ENCODE measurements at regions not wholly inside any gene's neighbourhood (a gene's known extent, or its start where the extent isn't known, plus 50 kb on each side); places are given as distances from the start of the nearest gene placed in this dataset.
"Not testable (repeated sequence)": the region's sequence is repeated elsewhere in the genome, so short reads cannot be mapped to it uniquely, and the experiment has no call there.

- DNase-seq (ENCODE audit: low spot score); in situ Hi-C loops (cut with HindIII; ENCODE audit: low sequenced_read_pairs): not testable (repeated sequence)
Observed at GRCh38 chr9:64020696-64021491, 1264.1 kb downstream of the FOXD4L5 start.

GRCh38 chr9:64017666-64018065 lies 1267.3 kb downstream of the FOXD4L5 start:
- in situ Hi-C loops (cut with HindIII; ENCODE audit: low sequenced_read_pairs); DNase-seq (ENCODE audit: low spot score): not testable (repeated sequence)

DNA sequence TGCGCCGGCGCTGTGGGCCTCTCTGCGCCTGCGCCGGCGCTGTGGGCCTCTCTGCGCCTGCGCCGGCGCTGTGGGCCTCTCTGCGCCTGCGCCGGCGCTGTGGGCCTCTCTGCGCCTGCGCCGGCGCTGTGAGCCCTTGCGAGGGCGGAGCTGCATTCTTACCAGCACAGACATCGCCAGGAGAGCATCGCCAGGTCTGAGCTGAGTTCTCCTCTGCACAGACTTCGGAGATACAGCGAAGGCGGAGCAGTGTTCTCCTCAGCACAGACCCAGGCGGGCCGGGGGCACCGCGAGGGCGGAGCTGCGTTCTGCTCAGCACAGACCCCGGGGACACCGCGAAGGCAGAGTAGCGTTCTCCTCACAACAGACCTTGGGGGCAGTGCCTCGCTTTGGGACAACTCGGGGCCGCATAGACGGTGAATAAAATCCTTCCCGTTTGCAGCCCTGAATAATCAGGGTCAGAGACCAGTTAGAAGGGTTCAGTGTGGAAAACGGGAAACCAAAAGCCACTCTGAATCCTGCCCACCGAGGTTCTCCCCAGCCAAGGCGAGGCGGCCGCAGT lies 1268.1 kb downstream of the FOXD4L5 start:
- in situ Hi-C loops (cut with HindIII; ENCODE audit: low sequenced_read_pairs): not testable (repeated sequence)
- DNase-seq (ENCODE audit: low spot score): peak; percentile 1

GRCh38 chr9:64016246-64016645 lies 1268.8 kb downstream of the FOXD4L5 start:
- DNase-seq (ENCODE audit: low spot score); in situ Hi-C loops (cut with HindIII; ENCODE audit: low sequenced_read_pairs): not testable (repeated sequence)

DNA sequence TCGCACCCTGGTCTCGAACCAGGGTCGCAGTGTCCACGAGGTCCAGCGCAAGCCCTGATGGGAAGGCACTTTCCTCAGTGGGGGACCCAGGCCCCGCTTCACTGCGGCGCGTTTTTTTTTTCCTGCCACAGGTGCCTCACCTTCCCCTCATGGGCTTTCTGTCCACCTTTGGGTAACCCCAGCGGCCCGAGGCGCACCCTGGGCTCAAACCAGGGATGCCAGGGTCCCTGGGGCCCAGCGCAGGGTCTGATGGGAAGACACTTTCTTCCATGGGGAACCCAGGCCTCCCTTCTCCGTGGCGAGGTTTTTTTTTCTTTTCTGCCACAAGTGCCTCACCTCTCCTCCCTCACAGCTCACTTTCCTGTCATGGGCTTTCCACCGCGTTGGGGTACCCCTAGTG lies 1269.9 kb downstream of the FOXD4L5 start:
- in situ Hi-C loops (cut with HindIII; ENCODE audit: low sequenced_read_pairs): no loop called here
- DNase-seq (ENCODE audit: low spot score): no peak

DNA sequence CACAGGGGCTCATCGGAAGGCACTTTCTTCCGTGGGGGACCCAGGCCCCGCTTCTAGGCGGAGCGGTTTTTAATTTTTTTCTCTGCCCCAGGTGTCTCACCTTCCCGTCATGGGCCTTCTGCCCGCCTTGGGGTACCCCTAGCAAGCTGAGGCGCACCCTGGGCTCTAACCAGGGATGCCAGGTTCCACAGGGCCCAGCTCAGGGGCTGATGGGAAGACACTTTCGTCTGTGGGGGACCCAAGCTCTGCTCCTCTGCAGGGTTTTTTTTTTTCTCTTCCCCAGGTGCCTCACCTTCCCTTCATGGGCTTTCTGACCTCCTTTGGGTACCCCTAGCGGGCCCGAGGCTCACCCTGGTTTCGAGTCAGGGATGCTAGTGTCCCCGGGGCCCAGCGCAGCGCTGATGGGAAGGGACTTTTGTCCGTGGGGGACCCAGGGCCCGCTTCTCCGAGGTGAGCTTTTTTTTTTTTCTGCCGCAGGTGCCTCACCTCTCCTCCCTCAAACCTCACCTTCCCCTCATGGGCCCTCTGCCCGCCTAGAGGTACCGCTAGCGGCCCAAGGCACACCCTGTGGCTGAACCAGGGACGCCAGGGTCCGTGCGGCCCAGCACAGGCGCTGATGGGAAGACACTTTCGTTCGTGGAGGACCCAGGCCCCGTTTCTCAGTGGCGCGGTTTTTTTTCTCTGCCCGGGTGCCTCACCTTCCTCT lies 1270.5 kb downstream of the FOXD4L5 start:
- DNase-seq (ENCODE audit: low spot score); in situ Hi-C loops (cut with HindIII; ENCODE audit: low sequenced_read_pairs): not testable (repeated sequence)

- in situ Hi-C loops (cut with HindIII; ENCODE audit: low sequenced_read_pairs); DNase-seq (ENCODE audit: low spot score): not testable (repeated sequence)
Observed at GRCh38 chr9:64013122-64013521, 1271.9 kb downstream of the FOXD4L5 start.

DNA sequence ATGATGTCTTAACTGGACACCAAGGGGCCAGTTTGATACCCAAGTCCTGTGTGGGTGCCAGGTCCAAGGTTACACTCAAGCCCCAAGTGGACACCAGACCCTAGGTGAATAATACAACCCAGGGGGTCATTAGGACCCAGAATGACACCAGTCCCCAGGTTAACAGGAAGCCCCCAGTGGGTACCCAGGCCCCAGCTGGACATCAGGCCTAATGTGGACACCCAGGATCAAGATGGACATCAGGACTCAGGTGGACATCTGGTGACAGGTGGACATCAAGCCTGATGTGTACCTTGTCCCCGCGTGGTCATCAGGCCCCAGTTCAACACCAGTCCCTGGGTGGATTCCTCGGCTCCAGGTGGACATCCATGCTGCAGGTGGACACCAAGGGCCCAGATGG lies 1273.0 kb downstream of the FOXD4L5 start:
- in situ Hi-C loops (cut with HindIII; ENCODE audit: low sequenced_read_pairs); DNase-seq (ENCODE audit: low spot score): not testable (repeated sequence)

- in situ Hi-C loops (cut with HindIII; ENCODE audit: low sequenced_read_pairs); DNase-seq (ENCODE audit: low spot score): not testable (repeated sequence)
Observed at GRCh38 chr9:63979741-63980140, 1305.3 kb downstream of the FOXD4L5 start.
